ENCODE measurements at regions not wholly inside any gene's neighbourhood (a gene's known extent, or its start where the extent isn't known, plus 50 kb on each side); places are given as distances from the start of the nearest gene placed in this dataset.

- H3K27me3 ChIP-seq (ENCODE audit: control insufficient read depth, extremely low read depth, insufficient read depth, low read length), result no peaks in the 10 kb centered on the region
- H3K4me2 ChIP-seq (ENCODE audit: control insufficient read depth, extremely low read depth, insufficient read depth, low read depth, low read length), result no peak overlapping the region
- H3K79me2 ChIP-seq (ENCODE audit: control insufficient read depth, insufficient read depth, low read length), result no peaks in the 10 kb centered on the region
- H3K36me3 ChIP-seq (ENCODE audit: control insufficient read depth in 2 of 2, extremely low read depth in 1 of 2, insufficient read depth in 2 of 2, low read length in 2 of 2), result no peaks in the 10 kb centered on the region
- no peak for TF ChIP-seq EZH2 (IDR thresholded peaks at IDR 0.05; ENCODE audit: low read length)
- TF ChIP-seq, protein P1, sequence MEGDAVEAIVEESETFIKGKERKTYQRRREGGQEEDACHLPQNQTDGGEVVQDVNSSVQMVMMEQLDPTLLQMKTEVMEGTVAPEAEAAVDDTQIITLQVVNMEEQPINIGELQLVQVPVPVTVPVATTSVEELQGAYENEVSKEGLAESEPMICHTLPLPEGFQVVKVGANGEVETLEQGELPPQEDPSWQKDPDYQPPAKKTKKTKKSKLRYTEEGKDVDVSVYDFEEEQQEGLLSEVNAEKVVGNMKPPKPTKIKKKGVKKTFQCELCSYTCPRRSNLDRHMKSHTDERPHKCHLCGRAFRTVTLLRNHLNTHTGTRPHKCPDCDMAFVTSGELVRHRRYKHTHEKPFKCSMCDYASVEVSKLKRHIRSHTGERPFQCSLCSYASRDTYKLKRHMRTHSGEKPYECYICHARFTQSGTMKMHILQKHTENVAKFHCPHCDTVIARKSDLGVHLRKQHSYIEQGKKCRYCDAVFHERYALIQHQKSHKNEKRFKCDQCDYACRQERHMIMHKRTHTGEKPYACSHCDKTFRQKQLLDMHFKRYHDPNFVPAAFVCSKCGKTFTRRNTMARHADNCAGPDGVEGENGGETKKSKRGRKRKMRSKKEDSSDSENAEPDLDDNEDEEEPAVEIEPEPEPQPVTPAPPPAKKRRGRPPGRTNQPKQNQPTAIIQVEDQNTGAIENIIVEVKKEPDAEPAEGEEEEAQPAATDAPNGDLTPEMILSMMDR (optimal IDR thresholded peaks at IDR 0.05 in 1 of 3, IDR thresholded peaks at IDR 0.05 in 1 of 3, conservative IDR thresholded peaks at IDR 0.05 in 1 of 3; ENCODE audit: extremely low read depth in 1 of 3, insufficient read depth in 2 of 3, low read length in 3 of 3), result no peak
- H3K9me1 ChIP-seq (ENCODE audit: control insufficient read depth, extremely low read depth, insufficient read depth, low read length), result no peaks in the 10 kb centered on the region
- no peak overlapping the region for H2AFZ ChIP-seq (ENCODE audit: control insufficient read depth, low read length)
- H3K4me3 ChIP-seq (ENCODE audit: control insufficient read depth in 2 of 3, extremely low read depth in 1 of 3, insufficient read depth in 2 of 3, low read depth in 1 of 3, low read length in 3 of 3), result no peak overlapping the region
- FAIRE-seq (no peak), DNase-seq (ENCODE audit: low read depth, low spot score) (no peak)
- H3K27ac ChIP-seq (ENCODE audit: control insufficient read depth, insufficient read depth, low read length), result no peak overlapping the region
- no peaks in the 10 kb centered on the region for H4K20me1 ChIP-seq (ENCODE audit: control insufficient read depth, extremely low read depth, insufficient read depth, low read length)
- H3K4me1 ChIP-seq (ENCODE audit: control insufficient read depth, extremely low read depth, insufficient read depth, low read length), result no peaks in the 10 kb centered on the region
- H3K9ac ChIP-seq (ENCODE audit: control insufficient read depth, extremely low read depth, insufficient read depth, low read length), result no peak overlapping the region
- H3K9me3 ChIP-seq (ENCODE audit: control insufficient read depth, low read depth, low read length), result no peaks in the 10 kb centered on the region
- dilution Hi-C loops (cut with MboI; ENCODE audit: extremely low pct_ligation_motif_present, low sequenced_read_pairs), result no loop called here
Measured at GRCh38 chr12:98178126-98178525, 337.3 kb upstream of the TMPO start.

- H3K4me1 ChIP-seq (ENCODE audit: control insufficient read depth, extremely low read depth, insufficient read depth, low read length), result no peaks in the 10 kb centered on the region
- no peak overlapping the region for H3K27ac ChIP-seq (ENCODE audit: control insufficient read depth, insufficient read depth, low read length)
- H3K9me1 ChIP-seq (ENCODE audit: control insufficient read depth, extremely low read depth, insufficient read depth, low read length), result no peaks in the 10 kb centered on the region
- no peak overlapping the region for H3K4me3 ChIP-seq (ENCODE audit: control insufficient read depth in 2 of 3, extremely low read depth in 1 of 3, insufficient read depth in 2 of 3, low read depth in 1 of 3, low read length in 3 of 3)
- DNase-seq (ENCODE audit: low read depth, low spot score) (no peak), FAIRE-seq (no peak)
- H3K36me3 ChIP-seq (ENCODE audit: control insufficient read depth in 2 of 2, extremely low read depth in 1 of 2, insufficient read depth in 2 of 2, low read length in 2 of 2), result no peaks in the 10 kb centered on the region
- no peak overlapping the region for H3K9ac ChIP-seq (ENCODE audit: control insufficient read depth, extremely low read depth, insufficient read depth, low read length)
- H4K20me1 ChIP-seq (ENCODE audit: control insufficient read depth, extremely low read depth, insufficient read depth, low read length), result no peaks in the 10 kb centered on the region
- dilution Hi-C loops (cut with MboI; ENCODE audit: extremely low pct_ligation_motif_present, low sequenced_read_pairs), result no loop called here
- TF ChIP-seq EZH2 (IDR thresholded peaks at IDR 0.05; ENCODE audit: low read length), result no peak
- TF ChIP-seq, protein P1 (optimal IDR thresholded peaks at IDR 0.05 in 1 of 3, IDR thresholded peaks at IDR 0.05 in 1 of 3, conservative IDR thresholded peaks at IDR 0.05 in 1 of 3; ENCODE audit: extremely low read depth in 1 of 3, insufficient read depth in 2 of 3, low read length in 3 of 3), result no peak
- no peaks in the 10 kb centered on the region for H3K27me3 ChIP-seq (ENCODE audit: control insufficient read depth, extremely low read depth, insufficient read depth, low read length)
- H3K4me2 ChIP-seq (ENCODE audit: control insufficient read depth, extremely low read depth, insufficient read depth, low read depth, low read length), result no peak overlapping the region
- H3K9me3 ChIP-seq (ENCODE audit: control insufficient read depth, low read depth, low read length), result no peaks in the 10 kb centered on the region
- no peaks in the 10 kb centered on the region for H3K79me2 ChIP-seq (ENCODE audit: control insufficient read depth, insufficient read depth, low read length)
- H2AFZ ChIP-seq (ENCODE audit: control insufficient read depth, low read length), result no peak overlapping the region
Measured at GRCh38 chr12:98179151-98179550, 336.2 kb upstream of the TMPO start.

Data from keratinocyte (primary cell).